Osteocyte (in vitro differentiated cells): ENCODE measurements at regions not wholly inside any gene's neighbourhood (a gene's known extent, or its start where the extent isn't known, plus 50 kb on each side); places are given as distances from the start of the nearest gene placed in this dataset.

Experiments
- DNase-seq: peaks from one replicate; pipeline ENCODE4 v3.0.0; 2021; ENCODE audit warnings: mixed read lengths; ENCODE audit not compliant: unreplicated experiment; ENCODE audit errors: extremely low spot score
- H3K27ac Mint-ChIP-seq: one replicate; pipeline ENCODE4 v1.8.0; 2021; ENCODE audit warnings: mild to moderate bottlenecking, mixed read lengths; ENCODE audit not compliant: unreplicated experiment
- H3K27me3 Mint-ChIP-seq: one replicate; pipeline ENCODE4 v1.8.0; 2021; ENCODE audit warnings: mixed read lengths; ENCODE audit not compliant: unreplicated experiment
- H3K36me3 Mint-ChIP-seq: one replicate; pipeline ENCODE4 v1.8.0; 2021; ENCODE audit warnings: mixed read lengths; ENCODE audit not compliant: unreplicated experiment
- H3K4me1 Mint-ChIP-seq: one replicate; pipeline ENCODE4 v1.8.0; 2021; ENCODE audit warnings: mixed read lengths; ENCODE audit not compliant: unreplicated experiment
- H3K4me3 Mint-ChIP-seq: one replicate; pipeline ENCODE4 v1.8.0; 2021; ENCODE audit warnings: mild to moderate bottlenecking, moderate library complexity, mixed read lengths; ENCODE audit not compliant: unreplicated experiment
- H3K9me3 Mint-ChIP-seq: one replicate; pipeline ENCODE4 v1.8.0; 2021; ENCODE audit warnings: mixed read lengths; ENCODE audit not compliant: unreplicated experiment
- TF ChIP-seq, protein P1 (sequence below): fragments of 200-600 bp; sonication (generic); IDR thresholded peaks from 2 replicates; pipeline ENCODE4 v1.5.0; 2021; ENCODE audit warnings: antibody characterized with exemption, mild to moderate bottlenecking, moderate library complexity

DNA sequence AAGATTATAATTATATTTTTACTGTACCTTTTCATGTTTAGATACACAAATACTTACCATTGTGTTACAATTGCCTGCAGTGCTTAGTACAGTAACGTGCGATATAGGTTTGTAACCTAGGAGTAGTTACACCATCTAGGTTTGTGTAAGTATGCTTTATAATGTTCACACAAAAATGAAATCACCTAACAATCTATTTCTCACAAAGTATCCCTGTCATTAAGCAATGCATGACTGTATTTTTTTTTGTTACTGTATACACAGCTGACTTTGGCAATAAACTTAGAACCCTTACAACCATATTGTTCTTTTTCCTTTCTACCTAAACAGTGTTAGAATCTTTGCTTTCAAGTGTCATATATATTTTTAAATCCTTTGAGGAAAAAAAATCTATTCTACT lies 303.0 kb upstream of the E2F7 start:
- Mint-ChIP-seq H3K9me3 (no peaks in the 10 kb centered on the region), H3K27me3 (peaks cover 31% of the 10 kb centered on the region), H3K4me3 (no peak overlapping the region), H3K27ac (no peak overlapping the region), H3K36me3 (no peaks in the 10 kb centered on the region), H3K4me1 (no peaks in the 10 kb centered on the region)
- TF ChIP-seq, protein P1, sequence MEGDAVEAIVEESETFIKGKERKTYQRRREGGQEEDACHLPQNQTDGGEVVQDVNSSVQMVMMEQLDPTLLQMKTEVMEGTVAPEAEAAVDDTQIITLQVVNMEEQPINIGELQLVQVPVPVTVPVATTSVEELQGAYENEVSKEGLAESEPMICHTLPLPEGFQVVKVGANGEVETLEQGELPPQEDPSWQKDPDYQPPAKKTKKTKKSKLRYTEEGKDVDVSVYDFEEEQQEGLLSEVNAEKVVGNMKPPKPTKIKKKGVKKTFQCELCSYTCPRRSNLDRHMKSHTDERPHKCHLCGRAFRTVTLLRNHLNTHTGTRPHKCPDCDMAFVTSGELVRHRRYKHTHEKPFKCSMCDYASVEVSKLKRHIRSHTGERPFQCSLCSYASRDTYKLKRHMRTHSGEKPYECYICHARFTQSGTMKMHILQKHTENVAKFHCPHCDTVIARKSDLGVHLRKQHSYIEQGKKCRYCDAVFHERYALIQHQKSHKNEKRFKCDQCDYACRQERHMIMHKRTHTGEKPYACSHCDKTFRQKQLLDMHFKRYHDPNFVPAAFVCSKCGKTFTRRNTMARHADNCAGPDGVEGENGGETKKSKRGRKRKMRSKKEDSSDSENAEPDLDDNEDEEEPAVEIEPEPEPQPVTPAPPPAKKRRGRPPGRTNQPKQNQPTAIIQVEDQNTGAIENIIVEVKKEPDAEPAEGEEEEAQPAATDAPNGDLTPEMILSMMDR, result no peak
- DNase-seq, result no peak

DNA sequence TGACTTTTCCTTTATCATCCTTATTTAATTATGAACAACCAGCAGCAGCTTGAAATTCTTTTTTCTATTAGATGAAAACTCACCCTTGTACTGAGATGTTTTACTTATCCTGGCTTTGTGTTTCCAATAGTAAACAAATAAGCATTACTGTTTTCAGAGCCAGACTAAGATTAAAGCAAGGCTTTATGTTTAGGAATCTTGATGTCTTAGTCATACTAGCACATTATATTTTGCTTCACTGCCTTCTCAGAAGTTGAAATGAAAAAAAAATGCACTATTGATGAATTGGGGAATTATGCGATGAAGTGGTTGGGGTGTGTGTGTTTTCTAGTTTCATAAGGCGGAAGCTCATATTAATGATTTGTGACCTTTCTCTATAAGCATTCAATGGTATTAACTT lies 301.2 kb upstream of the E2F7 start:
- Mint-ChIP-seq H3K9me3 (no peaks in the 10 kb centered on the region), H3K27ac (no peak overlapping the region), H3K27me3 (peaks cover 33% of the 10 kb centered on the region), H3K4me3 (no peak overlapping the region), H3K4me1 (no peaks in the 10 kb centered on the region), H3K36me3 (no peaks in the 10 kb centered on the region)
- no peak for DNase-seq
- TF ChIP-seq, protein P1, result no peak

DNA sequence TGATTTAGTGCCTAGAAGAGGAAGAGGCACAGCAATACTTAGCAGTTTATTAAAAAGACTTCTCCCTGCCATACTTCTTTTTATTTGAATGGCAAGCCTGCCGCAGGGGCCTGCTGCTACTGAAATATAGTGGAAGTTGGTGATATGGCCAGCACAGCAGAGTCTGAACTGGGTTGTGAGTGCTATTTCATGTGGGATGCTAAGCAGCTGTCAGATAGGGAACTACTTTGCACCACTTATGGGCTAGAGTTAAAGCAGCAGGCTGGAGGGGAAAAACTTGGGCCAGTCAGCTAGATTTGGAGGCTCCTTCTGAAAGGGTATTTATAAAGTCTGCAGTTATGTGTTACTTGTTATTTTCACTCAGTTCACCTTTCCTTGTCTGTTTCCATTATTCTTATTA lies 299.0 kb upstream of the E2F7 start:
- H3K27ac Mint-ChIP-seq, result no peak overlapping the region
- no peaks in the 10 kb centered on the region for H3K9me3 Mint-ChIP-seq
- H3K4me1 Mint-ChIP-seq, result no peaks in the 10 kb centered on the region
- no peak overlapping the region for H3K4me3 Mint-ChIP-seq
- TF ChIP-seq, protein P1, result no peak
- no peak for DNase-seq
- H3K27me3 Mint-ChIP-seq, result peaks cover 32% of the 10 kb centered on the region
- no peaks in the 10 kb centered on the region for H3K36me3 Mint-ChIP-seq

DNA sequence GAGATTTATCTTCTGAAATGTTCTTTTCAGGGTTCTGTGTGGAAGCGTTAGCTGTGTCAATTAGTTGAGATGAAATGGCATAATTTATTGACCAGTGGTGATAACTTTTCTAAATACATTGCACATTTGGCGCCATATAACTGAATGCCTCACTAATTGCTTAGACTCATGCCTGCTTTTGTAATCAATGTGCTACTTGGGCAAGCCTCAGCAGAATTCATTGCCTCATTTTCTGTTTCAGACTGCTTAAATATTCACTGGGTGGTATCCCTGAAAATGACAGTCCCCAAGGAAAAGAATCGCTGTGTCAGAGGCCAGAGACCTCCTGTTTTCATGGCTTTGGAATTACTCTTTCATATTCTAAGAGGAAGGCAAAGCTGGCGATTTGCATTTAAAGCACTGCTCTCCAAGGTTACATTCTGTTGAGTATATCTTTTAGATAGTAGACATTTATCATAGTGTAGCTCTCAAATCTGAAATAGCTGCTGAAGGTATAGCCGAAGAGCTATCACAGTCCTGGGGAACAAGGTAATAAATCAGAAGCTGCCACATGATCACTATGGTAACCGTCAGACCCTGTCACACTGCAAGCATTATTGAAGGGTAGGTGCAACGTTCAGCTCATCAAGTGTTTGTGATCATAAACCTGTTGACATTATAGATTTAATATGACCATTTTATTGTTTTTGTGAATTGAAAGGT lies 297.3 kb upstream of the E2F7 start:
- peaks cover 26% of the 10 kb centered on the region for H3K27me3 Mint-ChIP-seq
- H3K4me1 Mint-ChIP-seq, result no peaks in the 10 kb centered on the region
- no peaks in the 10 kb centered on the region for H3K36me3 Mint-ChIP-seq
- H3K9me3 Mint-ChIP-seq, result no peaks in the 10 kb centered on the region
- TF ChIP-seq, protein P1, result no peak
- H3K27ac Mint-ChIP-seq, result no peak overlapping the region
- no peak overlapping the region for H3K4me3 Mint-ChIP-seq
- no peak for DNase-seq

DNA sequence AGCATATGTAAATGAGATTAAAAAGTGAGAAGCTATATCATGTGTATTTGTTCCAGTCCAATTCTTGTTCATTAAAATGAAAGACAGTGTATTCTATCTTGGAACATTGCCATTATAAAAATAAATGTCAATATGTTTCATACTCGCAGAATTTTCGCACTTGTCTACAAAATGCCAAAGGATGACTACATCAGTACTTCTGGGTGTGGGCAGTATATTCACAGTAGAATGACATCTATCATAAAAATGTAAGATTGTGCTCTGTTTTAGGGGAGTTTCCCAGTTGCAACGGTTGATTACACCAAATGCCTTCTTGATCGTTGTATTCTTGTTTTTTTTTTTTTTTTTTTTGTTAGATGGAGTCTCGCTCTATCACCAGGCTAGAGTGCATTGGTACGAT lies 292.3 kb upstream of the E2F7 start:
- TF ChIP-seq, protein P1, result no peak
- Mint-ChIP-seq H3K27me3 (peaks cover 13% of the 10 kb centered on the region), H3K27ac (no peak overlapping the region), H3K4me3 (no peak overlapping the region), H3K4me1 (no peaks in the 10 kb centered on the region), H3K36me3 (no peaks in the 10 kb centered on the region), H3K9me3 (no peaks in the 10 kb centered on the region)
- DNase-seq, result no peak
